Body of pancreas (tissue), 4 donors: ENCODE measurements at regions not wholly inside any gene's neighbourhood (a gene's known extent, or its start where the extent isn't known, plus 50 kb on each side); places are given as distances from the start of the nearest gene placed in this dataset.

Experiments used
- CTCF ChIP-seq, 7 experiments: fragments of 450-650 bp in 4 of 7; fragments of 200-600 bp in 3 of 7; sonication (generic) in 3 of 7; IDR thresholded peaks; one replicate each; pipeline ENCODE4 v1.5.1; 2016 to 2019; ENCODE audit warnings: antibody characterized with exemption in 7 of 7
- POLR2A ChIP-seq, 3 donors: fragments of 450-650 bp; IDR thresholded peaks; one replicate each; pipeline ENCODE4 v1.6.1; 2016; ENCODE audit warnings: antibody characterized with exemption in 3 of 3, mild to moderate bottlenecking in 2 of 3

- no peak for TF ChIP-seq CTCF (IDR thresholded peaks at IDR 0.05)
- no peak for TF ChIP-seq POLR2A (IDR thresholded peaks at IDR 0.05)
Observed at GRCh38 chr12:125314051-125314755, 249.0 kb downstream of the AACS start.
